GM20000 (cell line): ENCODE measurements at regions not wholly inside any gene's neighbourhood (a gene's known extent, or its start where the extent isn't known, plus 50 kb on each side); places are given as distances from the start of the nearest gene placed in this dataset.

Experiments
- DNase-seq: peaks from one replicate; pipeline ENCODE4 v3.0.0; 2012; ENCODE audit warnings: low spot score
- CTCF ChIP-seq: IDR thresholded peaks from 2 replicates; pipeline ENCODE4 v1.5.1; 2012; ENCODE audit warnings: mild to moderate bottlenecking, control low read depth; ENCODE audit errors: extremely low read depth, missing control alignments

GRCh38 chr2:189299974-189300373 is 120.4 kb upstream of the COL5A2 start:
- no peak for DNase-seq
- no peak for TF ChIP-seq CTCF

GRCh38 chr2:189300916-189301315 is 121.4 kb upstream of the COL5A2 start:
- TF ChIP-seq CTCF: no peak
- DNase-seq: no peak

GRCh38 chr2:189302274-189302948 is 122.8 kb upstream of the COL5A2 start:
- TF ChIP-seq CTCF: no peak
- no peak for DNase-seq

GRCh38 chr2:189304360-189304759 is 124.8 kb upstream of the COL5A2 start:
- TF ChIP-seq CTCF: no peak
- no peak for DNase-seq

GRCh38 chr2:189305291-189305943 is 125.9 kb upstream of the COL5A2 start:
- DNase-seq: no peak
- no peak for TF ChIP-seq CTCF

- TF ChIP-seq CTCF: no peak
- no peak for DNase-seq
Observed at GRCh38 chr2:189306525-189306924, 127.0 kb upstream of the COL5A2 start.

- no peak for TF ChIP-seq CTCF
- DNase-seq: no peak
Observed at GRCh38 chr2:189308056-189308790, 128.7 kb upstream of the COL5A2 start.
